Breast epithelium (tissue), 3 donors: ENCODE measurements at regions not wholly inside any gene's neighbourhood (a gene's known extent, or its start where the extent isn't known, plus 50 kb on each side); places are given as distances from the start of the nearest gene placed in this dataset.

Experiments
- CTCF ChIP-seq, 3 donors: fragments of 450-650 bp; IDR thresholded peaks; one replicate each; pipeline ENCODE4 v1.5.1; 2016 to 2017; ENCODE audit warnings: antibody characterized with exemption in 3 of 3, mild to moderate bottlenecking in 3 of 3, moderate library complexity in 3 of 3
- POLR2A ChIP-seq: fragments of 450-650 bp; IDR thresholded peaks from one replicate; pipeline ENCODE4 v1.6.1; 2016; ENCODE audit warnings: antibody characterized with exemption, mild to moderate bottlenecking, moderate library complexity
- POLR2AphosphoS5 ChIP-seq, 3 donors: sonication (generic); formaldehyde crosslinking; IDR thresholded peaks; one replicate each; pipeline ENCODE4 v1.6.1; 2017; ENCODE audit warnings: antibody characterized with exemption in 3 of 3

- TF ChIP-seq CTCF (IDR thresholded peaks at IDR 0.05): no peak
- TF ChIP-seq POLR2AphosphoS5 (IDR thresholded peaks at IDR 0.05): no peak
- no peak for TF ChIP-seq POLR2A
Measured at GRCh38 chr5:158275511-158275910, 416.6 kb upstream of the CLINT1 start.
